Fibroblast of lung (primary cell): ENCODE measurements at regions not wholly inside any gene's neighbourhood (a gene's known extent, or its start where the extent isn't known, plus 50 kb on each side); places are given as distances from the start of the nearest gene placed in this dataset.

Experiments
- DNase-seq, 2 donors: peaks; one replicate each; pipeline versions ENCODE4 v3.0.0 to v3.0.0-alpha.2; 2010; ENCODE audit warnings: low read depth in 2 of 2
- H2AFZ ChIP-seq: 2 replicates; pipeline ENCODE4 v1.5.1; 2012; ENCODE audit warnings: low read length, control low read depth, inconsistent platforms
- H3K27ac ChIP-seq: 2 replicates; pipeline ENCODE4 v1.5.1; 2011; ENCODE audit warnings: low read length, control low read depth; ENCODE audit not compliant: insufficient read depth
- H3K27me3 ChIP-seq: 2 replicates; pipeline ENCODE4 v1.5.1; 2011; ENCODE audit warnings: mild to moderate bottlenecking, low read length; ENCODE audit not compliant: control insufficient read depth, insufficient read depth
- H3K36me3 ChIP-seq: 2 replicates; pipeline ENCODE4 v1.5.1; 2011; ENCODE audit warnings: low read length; ENCODE audit not compliant: control insufficient read depth, insufficient read depth
- H3K4me1 ChIP-seq: 2 replicates; pipeline ENCODE4 v1.5.1; 2011; ENCODE audit warnings: low read length; ENCODE audit not compliant: control insufficient read depth, insufficient read depth; ENCODE audit errors: extremely low read depth
- H3K4me2 ChIP-seq: 2 replicates; pipeline ENCODE4 v1.5.1; 2011; ENCODE audit warnings: low read length, control low read depth; ENCODE audit not compliant: insufficient read depth; ENCODE audit errors: extremely low read depth
- H3K4me3 ChIP-seq, 4 experiments: fragments of 200-600 bp in 1 of 4; sonication (generic) in 1 of 4; replicated peaks in 1 of 4; 2 replicates each; pipeline ENCODE4 v1.5.1; 2011 to 2016; ENCODE audit warnings: low read length in 4 of 4, low read depth in 3 of 4, mild to moderate bottlenecking in 3 of 4, control low read depth in 2 of 4, inconsistent platforms in 1 of 4, mixed read lengths in 1 of 4; ENCODE audit not compliant: insufficient read depth in 1 of 4; ENCODE audit errors: control extremely low read depth in 1 of 4
- H3K79me2 ChIP-seq: 2 replicates; pipeline ENCODE4 v1.5.1; 2012; ENCODE audit warnings: mild to moderate bottlenecking, low read length, inconsistent platforms; ENCODE audit not compliant: control insufficient read depth, insufficient read depth
- H3K9ac ChIP-seq: 2 replicates; pipeline ENCODE4 v1.5.1; 2011; ENCODE audit warnings: mild to moderate bottlenecking, low read length, control low read depth; ENCODE audit not compliant: insufficient read depth
- H3K9me3 ChIP-seq: 2 replicates; pipeline ENCODE4 v1.5.1; 2012; ENCODE audit warnings: low read depth, low read length; ENCODE audit not compliant: control insufficient read depth, insufficient read depth
- H4K20me1 ChIP-seq: 2 replicates; pipeline ENCODE4 v1.5.1; 2011; ENCODE audit warnings: low read length; ENCODE audit not compliant: control insufficient read depth, insufficient read depth; ENCODE audit errors: extremely low read depth
- EZH2 ChIP-seq: IDR thresholded peaks from 2 replicates; pipeline ENCODE4 v1.5.1; 2012; ENCODE audit warnings: low read length, control low read depth, mild to moderate bottlenecking; ENCODE audit errors: missing control alignments
- TF ChIP-seq, protein P1 (sequence below), 2 donors: IDR thresholded peaks in 1 of 2; conservative IDR thresholded peaks in 1 of 2; 1 replicate in 1 of 2; 2 replicates in 1 of 2; pipeline ENCODE4 v1.5.1; 2011 to 2012; ENCODE audit warnings: low read length in 2 of 2, control low read depth in 1 of 2, inconsistent platforms in 1 of 2, low read depth in 1 of 2, mild to moderate bottlenecking in 1 of 2

DNA sequence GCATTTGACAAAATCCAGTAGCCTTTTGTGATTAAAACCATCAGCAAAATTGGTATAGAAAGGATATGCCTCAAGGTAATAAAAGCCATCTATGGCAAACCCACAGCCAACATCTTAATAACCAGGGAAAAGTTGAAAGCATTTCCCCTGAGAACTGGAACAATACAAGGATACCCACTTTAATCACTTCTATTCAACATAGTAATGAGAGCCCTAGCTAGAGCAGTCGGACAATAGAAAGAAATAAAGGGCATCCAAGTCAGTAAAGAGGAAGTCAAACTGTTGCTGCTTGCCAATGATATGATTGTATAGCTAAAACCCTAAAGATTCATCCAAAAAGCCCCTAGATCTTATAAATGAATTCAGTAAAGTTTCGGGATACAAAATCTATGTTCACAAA lies 1510.3 kb downstream of the PCDH9 start:
- no peak overlapping the region for H3K27ac ChIP-seq
- no peaks in the 10 kb centered on the region for H4K20me1 ChIP-seq
- H3K4me1 ChIP-seq, result no peaks in the 10 kb centered on the region
- H3K36me3 ChIP-seq, result no peaks in the 10 kb centered on the region
- no peak overlapping the region for H3K4me2 ChIP-seq
- no peak overlapping the region for H2AFZ ChIP-seq
- H3K9me3 ChIP-seq, result no peaks in the 10 kb centered on the region
- no peak for TF ChIP-seq EZH2
- TF ChIP-seq, protein P1, sequence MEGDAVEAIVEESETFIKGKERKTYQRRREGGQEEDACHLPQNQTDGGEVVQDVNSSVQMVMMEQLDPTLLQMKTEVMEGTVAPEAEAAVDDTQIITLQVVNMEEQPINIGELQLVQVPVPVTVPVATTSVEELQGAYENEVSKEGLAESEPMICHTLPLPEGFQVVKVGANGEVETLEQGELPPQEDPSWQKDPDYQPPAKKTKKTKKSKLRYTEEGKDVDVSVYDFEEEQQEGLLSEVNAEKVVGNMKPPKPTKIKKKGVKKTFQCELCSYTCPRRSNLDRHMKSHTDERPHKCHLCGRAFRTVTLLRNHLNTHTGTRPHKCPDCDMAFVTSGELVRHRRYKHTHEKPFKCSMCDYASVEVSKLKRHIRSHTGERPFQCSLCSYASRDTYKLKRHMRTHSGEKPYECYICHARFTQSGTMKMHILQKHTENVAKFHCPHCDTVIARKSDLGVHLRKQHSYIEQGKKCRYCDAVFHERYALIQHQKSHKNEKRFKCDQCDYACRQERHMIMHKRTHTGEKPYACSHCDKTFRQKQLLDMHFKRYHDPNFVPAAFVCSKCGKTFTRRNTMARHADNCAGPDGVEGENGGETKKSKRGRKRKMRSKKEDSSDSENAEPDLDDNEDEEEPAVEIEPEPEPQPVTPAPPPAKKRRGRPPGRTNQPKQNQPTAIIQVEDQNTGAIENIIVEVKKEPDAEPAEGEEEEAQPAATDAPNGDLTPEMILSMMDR (conservative IDR thresholded peaks at IDR 0.05 in 1 of 2, IDR thresholded peaks at IDR 0.05 in 1 of 2; ENCODE audit: low read depth in 1 of 2, low read length in 2 of 2), result no peak
- no peak overlapping the region for H3K4me3 ChIP-seq
- no peaks in the 10 kb centered on the region for H3K27me3 ChIP-seq
- DNase-seq, result no peak
- no peak overlapping the region for H3K9ac ChIP-seq
- no peaks in the 10 kb centered on the region for H3K79me2 ChIP-seq

DNA sequence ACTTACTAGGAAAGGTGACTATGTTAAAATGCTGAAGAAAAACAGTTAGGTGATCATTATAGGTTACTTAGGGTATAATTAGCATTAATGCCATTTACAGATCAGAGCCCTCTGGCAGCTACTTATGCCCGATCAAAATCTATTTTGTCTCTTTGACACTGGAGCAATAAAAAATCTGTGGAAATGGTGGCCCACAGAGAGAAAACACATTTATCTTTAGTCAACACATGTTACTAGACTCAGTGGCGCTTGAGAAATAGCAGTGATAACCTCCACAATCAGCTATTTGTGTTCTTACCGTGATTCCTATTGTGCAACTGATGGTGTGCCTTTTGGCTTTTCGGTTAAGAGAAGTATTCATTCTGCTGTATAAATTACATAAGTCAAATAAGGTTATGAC lies 1519.6 kb downstream of the PCDH9 start:
- H3K4me2 ChIP-seq, result no peak overlapping the region
- H3K4me3 ChIP-seq, result no peak overlapping the region
- no peaks in the 10 kb centered on the region for H3K9me3 ChIP-seq
- H2AFZ ChIP-seq, result no peak overlapping the region
- H3K36me3 ChIP-seq, result no peaks in the 10 kb centered on the region
- H4K20me1 ChIP-seq, result no peaks in the 10 kb centered on the region
- H3K27ac ChIP-seq, result no peak overlapping the region
- TF ChIP-seq, protein P1 (conservative IDR thresholded peaks at IDR 0.05 in 1 of 2, IDR thresholded peaks at IDR 0.05 in 1 of 2; ENCODE audit: low read depth in 1 of 2, low read length in 2 of 2), result no peak
- no peak for TF ChIP-seq EZH2
- no peaks in the 10 kb centered on the region for H3K4me1 ChIP-seq
- no peaks in the 10 kb centered on the region for H3K27me3 ChIP-seq
- no peaks in the 10 kb centered on the region for H3K79me2 ChIP-seq
- DNase-seq, result no peak
- no peak overlapping the region for H3K9ac ChIP-seq

DNA sequence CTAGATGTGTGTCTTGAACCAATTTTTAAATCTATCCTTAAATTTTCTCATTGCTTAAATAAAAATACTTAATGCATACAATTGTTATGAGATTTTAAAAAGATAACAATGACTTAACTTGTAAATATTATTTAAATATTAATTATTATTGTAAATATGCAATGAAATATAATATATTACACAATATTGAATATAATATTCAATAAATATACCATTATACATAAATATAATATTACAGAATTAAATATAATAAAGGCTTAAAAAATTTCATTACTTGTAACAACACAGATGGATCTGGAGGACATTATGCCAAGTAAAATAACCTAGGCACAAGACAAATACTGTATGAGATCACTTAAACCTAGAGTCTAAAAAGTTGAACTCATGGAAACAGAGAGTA lies 1532.3 kb downstream of the PCDH9 start:
- Histone ChIP-seq H3K4me1 (no peaks in the 10 kb centered on the region), H3K27ac (no peak overlapping the region), H4K20me1 (no peaks in the 10 kb centered on the region), H3K9me3 (no peaks in the 10 kb centered on the region), H3K4me3 (no peak overlapping the region), H3K79me2 (no peaks in the 10 kb centered on the region), H2AFZ (no peak overlapping the region), H3K4me2 (no peak overlapping the region), H3K27me3 (no peaks in the 10 kb centered on the region), H3K36me3 (no peaks in the 10 kb centered on the region), H3K9ac (no peak overlapping the region)
- no peak for DNase-seq
- TF ChIP-seq EZH2, result no peak
- TF ChIP-seq, protein P1 (conservative IDR thresholded peaks at IDR 0.05 in 1 of 2, IDR thresholded peaks at IDR 0.05 in 1 of 2; ENCODE audit: low read depth in 1 of 2, low read length in 2 of 2), result no peak
